ENCODE measurements at regions not wholly inside any gene's neighbourhood (a gene's known extent, or its start where the extent isn't known, plus 50 kb on each side); places are given as distances from the start of the nearest gene placed in this dataset.

DNA sequence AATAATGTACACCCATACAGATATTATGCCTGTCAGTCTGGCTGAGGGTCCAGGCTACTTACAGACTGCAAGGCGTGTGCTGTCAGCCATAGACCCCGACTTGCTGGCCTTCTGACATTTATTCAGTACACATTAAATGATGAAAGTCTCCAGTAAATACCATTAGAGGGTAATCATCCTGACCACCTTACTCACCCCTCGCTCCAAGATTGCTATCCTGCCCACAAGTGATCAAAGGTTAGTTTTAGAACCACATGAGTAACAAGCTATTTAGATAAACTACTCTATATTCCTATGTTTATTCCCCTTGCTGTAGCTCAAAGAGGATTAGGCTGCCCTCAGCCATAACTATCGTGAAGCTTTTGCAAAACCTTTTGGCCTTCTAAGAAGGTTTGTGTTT is 1426.7 kb downstream of the NLGN4Y start:
- no peak for TF ChIP-seq CTCF (IDR thresholded peaks at IDR 0.05)
- no peak for TF ChIP-seq HDAC2 (IDR thresholded peaks at IDR 0.05)
- no peak for TF ChIP-seq CEBPB (IDR thresholded peaks at IDR 0.05)
- TF ChIP-seq EHMT2 (IDR thresholded peaks at IDR 0.05; ENCODE audit: low read depth), result no peak
- TF ChIP-seq, protein P1, sequence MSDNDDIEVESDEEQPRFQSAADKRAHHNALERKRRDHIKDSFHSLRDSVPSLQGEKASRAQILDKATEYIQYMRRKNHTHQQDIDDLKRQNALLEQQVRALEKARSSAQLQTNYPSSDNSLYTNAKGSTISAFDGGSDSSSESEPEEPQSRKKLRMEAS (IDR thresholded peaks at IDR 0.05), result no peak
- TF ChIP-seq PHF8 (IDR thresholded peaks at IDR 0.05; ENCODE audit: borderline replicate concordance, low read depth), result no peak
- TF ChIP-seq SMC3 (IDR thresholded peaks at IDR 0.05), result no peak
- no peak for TF ChIP-seq RARB (CRISPR knock-in tag; IDR thresholded peaks at IDR 0.05)
- no peak for TF ChIP-seq FOSB (CRISPR knock-in tag; IDR thresholded peaks at IDR 0.05)
- TF ChIP-seq POLR2AphosphoS2 (conservative IDR thresholded peaks at IDR 0.05; ENCODE audit: low read length), result no peak
- TF ChIP-seq TFCP2L1 (CRISPR knock-in tag; IDR thresholded peaks at IDR 0.05), result no peak
- TF ChIP-seq BCL3 (IDR thresholded peaks at IDR 0.05), result no peak
- TF ChIP-seq MYC (IDR thresholded peaks at IDR 0.05; ENCODE audit: borderline replicate concordance, low read length), result no peak
- TF ChIP-seq EP300 (IDR thresholded peaks at IDR 0.05), result no peak
- no peak for TF ChIP-seq HOXA7 (CRISPR knock-in tag; IDR thresholded peaks at IDR 0.05)
- no peak for TF ChIP-seq GATA3 (IDR thresholded peaks at IDR 0.05; ENCODE audit: borderline replicate concordance)
- no peak for FAIRE-seq
- H3K9me3 ChIP-seq, result no peaks in the 10 kb centered on the region
- ATAC-seq, result no peak
- 20% methylated on average over 3 of the region's 4 CpGs for WGBS (ENCODE audit: missing lambda C conversion rate)
- no peak overlapping the region for H3K4me2 ChIP-seq
- no peak for DNase-seq (ENCODE audit: low read depth in 1 of 2, low spot score in 1 of 2)
- no peak overlapping the region for H3K27ac ChIP-seq
- no peak overlapping the region for H3K4me3 ChIP-seq
- POLR2A ChIA-PET, result no interaction called here
- CTCF ChIA-PET, result no interaction called here
- H3K4me1 ChIP-seq, result no peaks in the 10 kb centered on the region

DNA sequence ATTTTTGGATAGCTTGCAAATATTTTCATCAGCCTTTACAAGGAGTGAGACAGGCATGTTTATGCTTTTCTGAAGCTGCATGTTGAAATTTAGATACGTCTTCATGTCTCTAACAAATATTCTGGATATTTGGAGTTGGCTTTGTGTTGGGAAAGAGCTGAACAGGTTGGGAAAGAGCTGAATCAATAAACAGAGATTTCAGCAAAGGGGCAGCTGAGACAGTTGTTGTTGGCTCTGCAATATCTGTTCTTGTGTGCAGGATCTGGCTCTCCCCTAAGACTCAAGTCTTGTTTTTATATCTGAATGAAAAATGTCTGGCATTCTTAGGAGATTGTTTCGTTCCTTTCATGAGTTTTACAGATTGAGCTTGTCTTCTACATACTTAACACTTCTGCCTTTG is 1444.5 kb downstream of the NLGN4Y start:
- Histone ChIP-seq H3K4me3 (no peak overlapping the region), H3K4me2 (no peak overlapping the region), H3K9me3 (no peaks in the 10 kb centered on the region), H3K4me1 (no peaks in the 10 kb centered on the region), H3K27ac (no peak overlapping the region)
- ATAC-seq (no peak), DNase-seq (ENCODE audit: low read depth in 1 of 2, low spot score in 1 of 2) (no peak), FAIRE-seq (no peak)
- TF ChIP-seq HES2 (IDR thresholded peaks at IDR 0.05) (no peak), PBX3 (IDR thresholded peaks at IDR 0.05) (no peak), KDM1A (IDR thresholded peaks at IDR 0.05; ENCODE audit: low read depth) (no peak), RNF2 (IDR thresholded peaks at IDR 0.05; ENCODE audit: borderline replicate concordance, low read depth) (no peak), EHF (CRISPR knock-in tag; IDR thresholded peaks at IDR 0.05) (no peak), CTCF (IDR thresholded peaks at IDR 0.05) (no peak), SREBF2 (IDR thresholded peaks at IDR 0.05) (no peak), RCOR1 (IDR thresholded peaks at IDR 0.05; ENCODE audit: low read depth, low read length) (no peak), ESRRA (IDR thresholded peaks at IDR 0.05; ENCODE audit: borderline replicate concordance, low read length) (no peak), NR3C1 (IDR thresholded peaks at IDR 0.05) (no peak), KDM5A (IDR thresholded peaks at IDR 0.05) (no peak), TP53 (CRISPR knock-in tag; IDR thresholded peaks at IDR 0.05) (no peak), NPAS2 (CRISPR knock-in tag; IDR thresholded peaks at IDR 0.05; ENCODE audit: borderline replicate concordance) (no peak), CBX8 (IDR thresholded peaks at IDR 0.05) (no peak), MAZ (IDR thresholded peaks at IDR 0.05; ENCODE audit: borderline replicate concordance, low read depth, low read length) (no peak), HDAC2 (IDR thresholded peaks at IDR 0.05) (no peak), E2F6 (IDR thresholded peaks at IDR 0.05; ENCODE audit: borderline replicate concordance, low read depth) (no peak), GATA3 (IDR thresholded peaks at IDR 0.05; ENCODE audit: borderline replicate concordance) (no peak), HOXB5 (CRISPR knock-in tag; IDR thresholded peaks at IDR 0.05) (no peak), ZFP36 (IDR thresholded peaks at IDR 0.05; ENCODE audit: borderline replicate concordance, partially characterized antibody) (no peak)
- POLR2A ChIA-PET, result no interaction called here
- CTCF ChIA-PET, result no interaction called here
- 34% methylated on average over 2 of the region's 2 CpGs for WGBS (ENCODE audit: missing lambda C conversion rate)
